Right lobe of liver (tissue), 6 donors: ENCODE measurements at regions not wholly inside any gene's neighbourhood (a gene's known extent, or its start where the extent isn't known, plus 50 kb on each side); places are given as distances from the start of the nearest gene placed in this dataset.

Experiments used
- ATAC-seq, 4 donors: fragments of 200-7000 bp; cut with Tn5 transposase; one replicate each; pipeline ENCODE4 v1.9.1; 2020; ENCODE audit warnings: mild to moderate bottlenecking in 4 of 4, moderate library complexity in 4 of 4
- DNase-seq, 3 donors: peaks; one replicate each; pipeline ENCODE4 v3.0.0-alpha.2; 2020
- H3K27ac ChIP-seq, 3 donors: fragments of 200-600 bp; one replicate each; pipeline ENCODE4 v1.8.0; 2022
- H3K27me3 ChIP-seq, 2 donors: fragments of 200-600 bp; one replicate each; pipeline ENCODE4 v1.8.0; 2022
- H3K36me3 ChIP-seq, 4 donors: fragments of 200-600 bp; sonication (generic) in 1 of 4; one replicate each; pipeline versions ENCODE4 v1.5.1 to v1.8.0; 2017 to 2022; ENCODE audit warnings: control low read depth in 1 of 4
- H3K4me1 ChIP-seq, 4 donors: fragments of 200-600 bp; sonication (generic) in 1 of 4; one replicate each; pipeline versions ENCODE4 v1.5.1 to v1.8.0; 2017 to 2022; ENCODE audit warnings: control low read depth in 1 of 4
- H3K4me3 ChIP-seq, 3 donors: fragments of 200-600 bp; one replicate each; pipeline ENCODE4 v1.8.0; 2022
- H3K9me3 ChIP-seq, 4 donors: fragments of 200-600 bp; sonication (generic) in 1 of 4; one replicate each; pipeline versions ENCODE4 v1.5.1 to v1.8.0; 2017 to 2022; ENCODE audit warnings: control low read depth in 1 of 4
- POLR2A ChIP-seq: fragments of 450-650 bp; IDR thresholded peaks from one replicate; pipeline ENCODE4 v1.6.1; 2017; ENCODE audit warnings: antibody characterized with exemption, mild to moderate bottlenecking
- WGBS: methylation state at CpG from one replicate; pipeline ENCODE4 v1.1.6; 2018; ENCODE audit warnings: low coverage, low lambda C conversion rate; ENCODE audit not compliant: insufficient coverage; ENCODE audit errors: missing lambda C conversion rate; 5-methylcytosine and 5-hydroxymethylcytosine counted together
- intact Hi-C, 2 donors: fragments of 100-400 bp; cut with DNase I; formaldehyde crosslinking; loops; one replicate each; pipeline versions ENCODE4 v1.11.2 to v1.14.1; 2022
- TF ChIP-seq, protein P1 (sequence below), 4 donors: fragments of 200-600 bp in 3 of 4; fragments of 450-650 bp in 1 of 4; IDR thresholded peaks; one replicate each; pipeline versions ENCODE4 v1.5.1 to v1.8.0; 2016 to 2022; ENCODE audit warnings: antibody characterized with exemption in 4 of 4, mild to moderate bottlenecking in 2 of 4
- donor health status: DM: no; HTN: yes; CAD: no.
- donor health status: DM: no; HTN: no; CAD: no.
- donor health status: DM: no; HTN: no; CAD: no.
- donor health status: DM: no; HTN: yes; CAD: no.
- donor health status: DM: no; HTN: yes; CAD: no.

DNA sequence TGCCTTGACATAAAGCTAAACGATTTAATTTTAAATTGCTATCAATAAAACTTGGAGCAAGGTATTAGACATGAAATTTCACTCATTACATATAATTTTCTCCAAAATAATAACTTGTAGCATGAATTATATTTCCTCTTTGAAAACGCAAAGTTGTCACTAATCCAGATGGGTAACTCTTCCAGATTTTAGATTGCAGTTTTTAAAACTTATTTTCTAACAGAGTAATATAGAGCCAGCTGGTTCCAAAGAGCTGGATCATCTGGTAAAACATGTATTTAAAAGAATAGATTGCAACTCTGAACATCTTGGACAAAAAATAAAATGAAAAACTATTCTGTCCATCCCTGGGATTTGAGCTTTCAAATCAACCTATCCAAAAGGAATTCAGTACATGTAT is 238.2 kb upstream of the INTU start:
- H3K27ac ChIP-seq, result no peak overlapping the region
- TF ChIP-seq, protein P1, sequence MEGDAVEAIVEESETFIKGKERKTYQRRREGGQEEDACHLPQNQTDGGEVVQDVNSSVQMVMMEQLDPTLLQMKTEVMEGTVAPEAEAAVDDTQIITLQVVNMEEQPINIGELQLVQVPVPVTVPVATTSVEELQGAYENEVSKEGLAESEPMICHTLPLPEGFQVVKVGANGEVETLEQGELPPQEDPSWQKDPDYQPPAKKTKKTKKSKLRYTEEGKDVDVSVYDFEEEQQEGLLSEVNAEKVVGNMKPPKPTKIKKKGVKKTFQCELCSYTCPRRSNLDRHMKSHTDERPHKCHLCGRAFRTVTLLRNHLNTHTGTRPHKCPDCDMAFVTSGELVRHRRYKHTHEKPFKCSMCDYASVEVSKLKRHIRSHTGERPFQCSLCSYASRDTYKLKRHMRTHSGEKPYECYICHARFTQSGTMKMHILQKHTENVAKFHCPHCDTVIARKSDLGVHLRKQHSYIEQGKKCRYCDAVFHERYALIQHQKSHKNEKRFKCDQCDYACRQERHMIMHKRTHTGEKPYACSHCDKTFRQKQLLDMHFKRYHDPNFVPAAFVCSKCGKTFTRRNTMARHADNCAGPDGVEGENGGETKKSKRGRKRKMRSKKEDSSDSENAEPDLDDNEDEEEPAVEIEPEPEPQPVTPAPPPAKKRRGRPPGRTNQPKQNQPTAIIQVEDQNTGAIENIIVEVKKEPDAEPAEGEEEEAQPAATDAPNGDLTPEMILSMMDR (IDR thresholded peaks at IDR 0.05), result no peak
- no peak for TF ChIP-seq POLR2A
- no peak overlapping the region for H3K4me3 ChIP-seq
- H3K4me1 ChIP-seq, result no peaks in the 10 kb centered on the region
- intact Hi-C loops, result no loop called here
- WGBS, result 40% methylated on average over 2 of the region's 2 CpGs
- ATAC-seq (no peak), DNase-seq (no peak)
- no peaks in the 10 kb centered on the region for H3K9me3 ChIP-seq
- no peaks in the 10 kb centered on the region for H3K36me3 ChIP-seq
- no peaks in the 10 kb centered on the region for H3K27me3 ChIP-seq

GRCh38 chr4:127400276-127400675 is 232.5 kb upstream of the INTU start:
- no peaks in the 10 kb centered on the region for H3K4me1 ChIP-seq
- DNase-seq (no peak), ATAC-seq (no peak)
- H3K27ac ChIP-seq, result no peak overlapping the region
- H3K36me3 ChIP-seq, result no peaks in the 10 kb centered on the region
- H3K4me3 ChIP-seq, result no peak overlapping the region
- intact Hi-C loops, result no loop called here
- H3K27me3 ChIP-seq, result no peaks in the 10 kb centered on the region
- 65% methylated on average over 5 of the region's 5 CpGs for WGBS
- TF ChIP-seq POLR2A, result no peak
- TF ChIP-seq, protein P1 (IDR thresholded peaks at IDR 0.05), result no peak
- no peaks in the 10 kb centered on the region for H3K9me3 ChIP-seq

DNA sequence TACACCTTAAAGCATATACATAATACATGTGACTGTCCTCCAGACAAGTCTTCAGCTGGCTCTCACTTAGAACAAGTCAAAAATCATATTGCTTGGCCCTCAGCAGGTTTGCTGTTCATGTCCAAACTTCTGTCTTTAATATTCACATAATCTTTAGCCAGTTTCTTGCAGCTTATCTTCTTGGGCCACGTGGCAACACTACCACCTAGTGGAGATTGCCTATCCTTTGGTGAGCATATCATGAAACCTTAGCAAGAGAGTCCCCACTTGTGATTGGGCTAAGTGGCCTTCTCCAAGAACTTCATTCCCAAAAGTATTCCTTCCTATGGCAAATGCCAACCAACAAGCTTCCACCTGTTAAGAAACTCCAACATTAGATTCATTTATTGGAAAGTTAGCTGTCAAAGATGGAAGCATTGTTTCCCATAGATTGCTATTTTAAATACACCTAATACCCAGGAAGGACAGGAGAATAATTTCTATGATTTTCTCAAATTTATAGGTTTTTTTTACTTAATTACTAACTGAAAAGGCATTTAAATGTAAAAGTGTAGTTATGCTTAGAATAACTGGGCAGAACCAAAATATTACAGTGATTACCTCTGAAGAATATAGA is 231.9 kb upstream of the INTU start:
- ATAC-seq (peak; percentile 74 to 82 (median 80)), DNase-seq (peak in 2 of 3 donors; percentile 36 to 59)
- Histone ChIP-seq H3K4me3 (no peak overlapping the region), H3K9me3 (no peaks in the 10 kb centered on the region), H3K4me1 (no peaks in the 10 kb centered on the region), H3K27me3 (no peaks in the 10 kb centered on the region), H3K36me3 (no peaks in the 10 kb centered on the region), H3K27ac (no peak overlapping the region)
- intact Hi-C loops, result no loop called here
- TF ChIP-seq POLR2A, result no peak
- TF ChIP-seq, protein P1 (IDR thresholded peaks at IDR 0.05), result peak; percentile 57 to 77 (median 64)
- 0% methylated on average over 1 of the region's 1 CpG for WGBS

DNA sequence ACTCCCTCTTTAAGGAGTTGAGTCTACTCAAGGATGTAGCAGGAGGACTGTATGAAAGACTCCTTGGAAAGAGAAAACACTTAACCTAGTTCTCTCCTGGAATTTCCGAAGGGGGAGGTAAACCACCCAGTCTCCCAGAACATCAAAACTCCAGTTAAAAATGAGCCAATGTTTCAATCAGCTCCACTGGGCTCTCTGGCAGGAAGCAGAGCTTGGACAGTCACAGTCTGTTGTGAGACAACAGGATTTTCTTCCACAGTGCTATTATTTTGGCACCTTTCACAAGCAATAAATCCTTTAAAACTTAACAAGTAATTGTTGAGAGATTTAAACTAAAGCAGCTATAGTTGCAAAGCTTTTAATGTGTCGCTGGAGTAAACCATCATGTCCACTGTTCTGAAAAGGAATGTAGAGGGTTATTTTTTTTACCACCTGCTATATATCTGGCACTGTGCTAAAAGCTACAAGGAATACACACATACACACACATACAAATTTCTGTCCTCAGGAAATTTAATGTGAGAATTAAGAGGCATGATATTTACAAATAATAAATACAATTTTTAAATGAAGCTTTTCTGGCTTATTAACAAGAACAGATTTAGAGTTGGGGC is 229.2 kb upstream of the INTU start:
- no peaks in the 10 kb centered on the region for H3K36me3 ChIP-seq
- no peaks in the 10 kb centered on the region for H3K27me3 ChIP-seq
- WGBS, result 23% methylated on average over 2 of the region's 2 CpGs
- no peaks in the 10 kb centered on the region for H3K4me1 ChIP-seq
- H3K4me3 ChIP-seq, result no peak overlapping the region
- intact Hi-C loops, result no loop called here
- ATAC-seq (no peak), DNase-seq (no peak)
- TF ChIP-seq, protein P1 (IDR thresholded peaks at IDR 0.05), result no peak
- no peak for TF ChIP-seq POLR2A
- no peaks in the 10 kb centered on the region for H3K9me3 ChIP-seq
- no peak overlapping the region for H3K27ac ChIP-seq
